ENCODE measurements at regions not wholly inside any gene's neighbourhood (a gene's known extent, or its start where the extent isn't known, plus 50 kb on each side); places are given as distances from the start of the nearest gene placed in this dataset.

GRCh38 chr22:22414266-22414665 is 94.3 kb downstream of the ZNF280B start:
- no peak for DNase-seq (ENCODE audit: low read depth)
- in situ Hi-C loops (cut with HindIII; ENCODE audit: low sequenced_read_pairs), result no loop called here
- no peak for TF ChIP-seq CTCF (IDR thresholded peaks at IDR 0.05; ENCODE audit: low read depth, low read length, missing control alignments)
- H3K4me3 ChIP-seq (ENCODE audit: low read depth, low read length), result no peak overlapping the region

- H3K4me3 ChIP-seq (ENCODE audit: low read depth, low read length), result no peak overlapping the region
- no peak for DNase-seq (ENCODE audit: low read depth)
- in situ Hi-C loops (cut with HindIII; ENCODE audit: low sequenced_read_pairs), result no loop called here
- no peak for TF ChIP-seq CTCF (IDR thresholded peaks at IDR 0.05; ENCODE audit: low read depth, low read length, missing control alignments)
Observed at GRCh38 chr22:22417495-22418162, 90.9 kb downstream of the ZNF280B start.

GRCh38 chr22:22418163-22418549 is 90.4 kb downstream of the ZNF280B start:
- no peak for DNase-seq (ENCODE audit: low read depth)
- in situ Hi-C loops (cut with HindIII; ENCODE audit: low sequenced_read_pairs), result no loop called here
- H3K4me3 ChIP-seq (ENCODE audit: low read depth, low read length), result no peak overlapping the region
- TF ChIP-seq CTCF (IDR thresholded peaks at IDR 0.05; ENCODE audit: low read depth, low read length, missing control alignments), result no peak

GRCh38 chr22:22418957-22419356 is 89.6 kb downstream of the ZNF280B start:
- DNase-seq (ENCODE audit: low read depth), result no peak
- no peak overlapping the region for H3K4me3 ChIP-seq (ENCODE audit: low read depth, low read length)
- in situ Hi-C loops (cut with HindIII; ENCODE audit: low sequenced_read_pairs), result no loop called here
- TF ChIP-seq CTCF (IDR thresholded peaks at IDR 0.05; ENCODE audit: low read depth, low read length, missing control alignments), result no peak

GRCh38 chr22:22420580-22420979 is 88.0 kb downstream of the ZNF280B start:
- no peak overlapping the region for H3K4me3 ChIP-seq (ENCODE audit: low read depth, low read length)
- no peak for DNase-seq (ENCODE audit: low read depth)
- TF ChIP-seq CTCF (IDR thresholded peaks at IDR 0.05; ENCODE audit: low read depth, low read length, missing control alignments), result no peak
- in situ Hi-C loops (cut with HindIII; ENCODE audit: low sequenced_read_pairs), result no loop called here

GRCh38 chr22:22421392-22421791 is 87.2 kb downstream of the ZNF280B start:
- no peak for DNase-seq (ENCODE audit: low read depth)
- no peak overlapping the region for H3K4me3 ChIP-seq (ENCODE audit: low read depth, low read length)
- no peak for TF ChIP-seq CTCF (IDR thresholded peaks at IDR 0.05; ENCODE audit: low read depth, low read length, missing control alignments)
- in situ Hi-C loops (cut with HindIII; ENCODE audit: low sequenced_read_pairs), result no loop called here

Measured in astrocyte of the cerebellum (primary cell).